Smooth muscle cell (in vitro differentiated cells): ENCODE measurements at regions not wholly inside any gene's neighbourhood (a gene's known extent, or its start where the extent isn't known, plus 50 kb on each side); places are given as distances from the start of the nearest gene placed in this dataset.

ENCODE experiments used
- DNase-seq: peaks from one replicate; lab custom pipeline; 2025; ENCODE audit not compliant: unreplicated experiment; lab: John Stamatoyannopoulos, UW
- H2AFZ ChIP-seq: fragments of 200-600 bp; sonication (generic); 2 replicates; pipeline ENCODE4 v1.6.0; 2016; ENCODE audit warnings: antibody characterized with exemption, low read depth, mild to moderate bottlenecking
- H3F3A ChIP-seq: fragments of 200-600 bp; sonication (generic); 2 replicates; pipeline ENCODE4 v1.6.0; 2017; ENCODE audit warnings: antibody characterized with exemption, low read depth
- H3K27ac ChIP-seq: fragments of 200-600 bp; sonication (generic); 2 replicates; pipeline ENCODE4 v1.5.1; 2016; ENCODE audit warnings: low read depth, mild to moderate bottlenecking
- H3K27me3 ChIP-seq: fragments of 200-600 bp; sonication (generic); 2 replicates; pipeline ENCODE4 v1.6.1; 2016; ENCODE audit warnings: low read depth, mild to moderate bottlenecking
- H3K36me3 ChIP-seq: fragments of 200-600 bp; sonication (generic); 2 replicates; pipeline ENCODE4 v1.5.1; 2016; ENCODE audit warnings: low read depth
- H3K4me1 ChIP-seq: fragments of 200-600 bp; sonication (generic); 2 replicates; pipeline ENCODE4 v1.5.1; 2016; ENCODE audit warnings: low read depth
- H3K4me2 ChIP-seq: fragments of 200-600 bp; sonication (generic); 2 replicates; pipeline ENCODE4 v1.6.0; 2016; ENCODE audit warnings: mild to moderate bottlenecking
- H3K4me3 ChIP-seq: fragments of 200-600 bp; sonication (generic); 2 replicates; pipeline ENCODE4 v1.5.1; 2016; ENCODE audit warnings: mild to moderate bottlenecking
- H3K79me2 ChIP-seq: fragments of 200-600 bp; sonication (generic); 2 replicates; pipeline ENCODE4 v1.6.0; 2016; ENCODE audit warnings: low read depth, mild to moderate bottlenecking
- H3K9ac ChIP-seq: fragments of 200-600 bp; sonication (generic); 2 replicates; pipeline ENCODE4 v1.6.0; 2016; ENCODE audit warnings: low read depth
- H3K9me3 ChIP-seq: fragments of 200-600 bp; sonication (generic); replicated peaks from 2 replicates; pipeline ENCODE4 v1.5.1; 2016; ENCODE audit warnings: low read depth
- H4K20me1 ChIP-seq: fragments of 200-600 bp; sonication (generic); 2 replicates; pipeline ENCODE4 v1.6.0; 2016; ENCODE audit warnings: low read depth
- CTCF ChIP-seq: fragments of 200-600 bp; sonication (generic); IDR thresholded peaks from 2 replicates; pipeline ENCODE4 v1.5.1; 2017; ENCODE audit warnings: borderline replicate concordance, mild to moderate bottlenecking, antibody characterized with exemption; ENCODE audit not compliant: insufficient read depth, poor library complexity, severe bottlenecking
- WGBS: methylation state at CpG from one replicate; pipeline ENCODE4 v1.1.7; 2016; ENCODE audit warnings: low lambda C conversion rate; 5-methylcytosine and 5-hydroxymethylcytosine counted together

GRCh38 chr1:232177438-232177837 is 452.5 kb downstream of the SIPA1L2 start:
- WGBS: 100% methylated on average over 2 of the region's 2 CpGs
- H3K79me2 ChIP-seq: no peaks in the 10 kb centered on the region

GRCh38 chr1:232176222-232176621 is 453.7 kb downstream of the SIPA1L2 start:
- H3K4me2 ChIP-seq: no peak overlapping the region
- H3K79me2 ChIP-seq: no peaks in the 10 kb centered on the region
- H4K20me1 ChIP-seq: no peaks in the 10 kb centered on the region
- H3K27me3 ChIP-seq: no peaks in the 10 kb centered on the region
- H3K36me3 ChIP-seq: no peaks in the 10 kb centered on the region
- no peak overlapping the region for H3K9ac ChIP-seq
- no peaks in the 10 kb centered on the region for H3K9me3 ChIP-seq
- no peak overlapping the region for H3K27ac ChIP-seq
- no peak overlapping the region for H2AFZ ChIP-seq
- no peaks in the 10 kb centered on the region for H3K4me1 ChIP-seq
- 98% methylated on average over 2 of the region's 2 CpGs for WGBS
- no peak for TF ChIP-seq CTCF
- DNase-seq: no peak
- H3F3A ChIP-seq: no peaks in the 10 kb centered on the region
- H3K4me3 ChIP-seq: no peak overlapping the region

More at GRCh38 chr1:232177438-232177837, 452.5 kb downstream of the SIPA1L2 start:
- no peak overlapping the region for H2AFZ ChIP-seq
- TF ChIP-seq CTCF: no peak
- H4K20me1 ChIP-seq: no peaks in the 10 kb centered on the region
- no peak overlapping the region for H3K4me3 ChIP-seq
- no peak overlapping the region for H3K4me2 ChIP-seq
- H3K9me3 ChIP-seq: no peaks in the 10 kb centered on the region
- no peak overlapping the region for H3K9ac ChIP-seq
- no peak for DNase-seq
- H3K36me3 ChIP-seq: no peaks in the 10 kb centered on the region
- H3K27me3 ChIP-seq: no peaks in the 10 kb centered on the region
- H3K4me1 ChIP-seq: no peaks in the 10 kb centered on the region
- no peak overlapping the region for H3K27ac ChIP-seq
- no peaks in the 10 kb centered on the region for H3F3A ChIP-seq

GRCh38 chr1:232174306-232174705 is 455.6 kb downstream of the SIPA1L2 start:
- H3K9ac ChIP-seq: no peak overlapping the region

More at GRCh38 chr1:232174306-232174705, 455.6 kb downstream of the SIPA1L2 start:
- TF ChIP-seq CTCF: no peak
- no peaks in the 10 kb centered on the region for H3K9me3 ChIP-seq
- no peaks in the 10 kb centered on the region for H3K36me3 ChIP-seq
- 81% methylated on average over 5 of the region's 5 CpGs for WGBS
- DNase-seq: no peak
- H3K4me1 ChIP-seq: no peaks in the 10 kb centered on the region
- no peaks in the 10 kb centered on the region for H3F3A ChIP-seq
- no peak overlapping the region for H3K27ac ChIP-seq
- no peaks in the 10 kb centered on the region for H3K79me2 ChIP-seq
- H3K27me3 ChIP-seq: no peaks in the 10 kb centered on the region
- no peak overlapping the region for H3K4me3 ChIP-seq
- H4K20me1 ChIP-seq: no peaks in the 10 kb centered on the region
- H2AFZ ChIP-seq: no peak overlapping the region
- H3K4me2 ChIP-seq: no peak overlapping the region
